GM23338 (cell line): ENCODE measurements at regions not wholly inside any gene's neighbourhood (a gene's known extent, or its start where the extent isn't known, plus 50 kb on each side); places are given as distances from the start of the nearest gene placed in this dataset.

Experiments used
- ATAC-seq: fragments of 200-7000 bp; cut with Tn5 transposase; 3 replicates; pipeline ENCODE4 v1.9.1; 2020
- DNase-seq: peaks from one replicate; pipeline ENCODE4 v3.0.0-alpha.2; 2015; ENCODE audit warnings: low spot score
- H2AFZ ChIP-seq: fragments of 200-600 bp; sonication (generic); 2 replicates; pipeline ENCODE4 v1.8.0; 2016; ENCODE audit warnings: antibody characterized with exemption, mild to moderate bottlenecking, moderate library complexity
- H3F3A ChIP-seq: fragments of 200-600 bp; sonication (generic); replicated peaks from 2 replicates; pipeline ENCODE4 v1.8.0; 2017; ENCODE audit warnings: antibody characterized with exemption, mixed run types, low read depth
- H3K27ac ChIP-seq: fragments of 200-600 bp; sonication (generic); 2 replicates; pipeline ENCODE4 v1.6.1; 2016; ENCODE audit warnings: low read depth
- H3K27me3 ChIP-seq: fragments of 200-600 bp; sonication (generic); 2 replicates; pipeline ENCODE4 v1.8.0; 2016; ENCODE audit warnings: mild to moderate bottlenecking, mixed run types, moderate library complexity; ENCODE audit not compliant: insufficient read depth
- H3K36me3 ChIP-seq: fragments of 200-600 bp; sonication (generic); 2 replicates; pipeline ENCODE4 v1.8.0; 2016; ENCODE audit warnings: mild to moderate bottlenecking; ENCODE audit not compliant: insufficient read depth
- H3K4me1 ChIP-seq: fragments of 200-600 bp; sonication (generic); 2 replicates; pipeline ENCODE4 v1.8.0; 2016; ENCODE audit warnings: mild to moderate bottlenecking, moderate library complexity; ENCODE audit not compliant: insufficient read depth
- H3K4me2 ChIP-seq: fragments of 200-600 bp; sonication (generic); 2 replicates; pipeline ENCODE4 v1.7.1; 2017; ENCODE audit warnings: mixed run types
- H3K4me3 ChIP-seq: fragments of 200-600 bp; sonication (generic); 2 replicates; pipeline ENCODE4 v1.6.1; 2016; ENCODE audit warnings: mixed run types
- H3K79me2 ChIP-seq: fragments of 200-600 bp; sonication (generic); replicated peaks from 2 replicates; pipeline ENCODE4 v1.8.0; 2017; ENCODE audit warnings: mild to moderate bottlenecking; ENCODE audit not compliant: insufficient read depth
- H3K9me2 ChIP-seq: fragments of 200-600 bp; sonication (generic); 2 replicates; pipeline ENCODE4 v1.8.0; 2017; ENCODE audit not compliant: insufficient read depth
- H4K20me1 ChIP-seq: fragments of 200-600 bp; sonication (generic); replicated peaks from 2 replicates; pipeline ENCODE4 v1.8.0; 2017; ENCODE audit warnings: mild to moderate bottlenecking; ENCODE audit not compliant: insufficient read depth
- H3K27ac Mint-ChIP-seq: 2 replicates; pipeline ENCODE4 v1.8.0; 2020; ENCODE audit warnings: inconsistent platforms, mild to moderate bottlenecking, moderate library complexity, mixed read lengths
- H3K27me3 Mint-ChIP-seq: 3 replicates; pipeline ENCODE4 v1.8.0; 2022; ENCODE audit warnings: low read depth, mild to moderate bottlenecking, moderate library complexity, mixed read lengths, inconsistent platforms; ENCODE audit not compliant: insufficient read depth, poor library complexity
- H3K36me3 Mint-ChIP-seq: 3 replicates; pipeline ENCODE4 v1.8.0; 2021; ENCODE audit warnings: low read depth, mild to moderate bottlenecking, inconsistent platforms, moderate library complexity, mixed read lengths
- H3K4me1 Mint-ChIP-seq: 3 replicates; pipeline ENCODE4 v1.8.0; 2020; ENCODE audit warnings: mild to moderate bottlenecking, inconsistent platforms, mixed read lengths
- H3K4me3 Mint-ChIP-seq: 3 replicates; pipeline ENCODE4 v1.8.0; 2021; ENCODE audit warnings: moderate library complexity, mild to moderate bottlenecking, inconsistent platforms, mixed read lengths
- H3K9me3 Mint-ChIP-seq: 3 replicates; pipeline ENCODE4 v1.8.0; 2020; ENCODE audit warnings: moderate library complexity, mild to moderate bottlenecking, inconsistent platforms, mixed read lengths
- CREB1 ChIP-seq: fragments of 250-450 bp; sonication (Bioruptor Pico); IDR thresholded peaks from 2 replicates; pipeline ENCODE4 v1.5.0; 2020; ENCODE audit warnings: low read depth, mild to moderate bottlenecking, moderate library complexity
- EZH2 ChIP-seq: fragments of 200-600 bp; sonication (generic); IDR thresholded peaks from one replicate; pipeline ENCODE4 v1.8.0; 2017; ENCODE audit warnings: antibody characterized with exemption, mild to moderate bottlenecking, low read depth; ENCODE audit not compliant: unreplicated experiment
- EZH2phosphoT487 ChIP-seq: fragments of 200-600 bp; sonication (generic); IDR thresholded peaks from one replicate; pipeline ENCODE4 v1.8.1; 2018; ENCODE audit warnings: antibody characterized with exemption; ENCODE audit not compliant: unreplicated experiment
- JUNB ChIP-seq: IDR thresholded peaks from one replicate; pipeline ENCODE4 v1.6.1; 2016; ENCODE audit warnings: antibody characterized with exemption; ENCODE audit not compliant: unreplicated experiment
- NANOG ChIP-seq: IDR thresholded peaks from 2 replicates; pipeline ENCODE4 v1.6.1; 2016; ENCODE audit warnings: antibody characterized with exemption, borderline replicate concordance
- POLR2AphosphoS5 ChIP-seq: IDR thresholded peaks from 2 replicates; pipeline ENCODE4 v1.6.1; 2016; ENCODE audit warnings: antibody characterized with exemption, low read depth
- STAT1 ChIP-seq: IDR thresholded peaks from one replicate; pipeline ENCODE4 v1.6.1; 2016; ENCODE audit warnings: antibody characterized with exemption; ENCODE audit not compliant: unreplicated experiment
- ZNF114 ChIP-seq: fragments of 250-450 bp; sonication (Bioruptor Pico); IDR thresholded peaks from 2 replicates; pipeline ENCODE4 v1.5.0; 2020; ENCODE audit warnings: mild to moderate bottlenecking, moderate library complexity
- ZNF331 ChIP-seq: fragments of 250-450 bp; sonication (Bioruptor Pico); IDR thresholded peaks from 2 replicates; pipeline ENCODE4 v1.5.0; 2020; ENCODE audit warnings: low read depth, mild to moderate bottlenecking, moderate library complexity
- TF ChIP-seq, protein P1 (sequence below): IDR thresholded peaks from one replicate; pipeline ENCODE4 v1.6.1; 2018; ENCODE audit warnings: antibody characterized with exemption; ENCODE audit not compliant: unreplicated experiment
- TF ChIP-seq, protein P2 (sequence below), 2 experiments: fragments of 200-600 bp in 1 of 2; sonication (generic) in 1 of 2; conservative IDR thresholded peaks; 2 replicates each; pipeline versions ENCODE4 v1.5.1 to v1.6.1; 2016 to 2017; ENCODE audit warnings: antibody characterized with exemption in 2 of 2, low read depth in 2 of 2, mild to moderate bottlenecking in 2 of 2, moderate library complexity in 1 of 2
- TF ChIP-seq, protein P3 (sequence below): IDR thresholded peaks from 2 replicates; pipeline ENCODE4 v1.6.1; 2016; ENCODE audit warnings: antibody characterized with exemption
- TF ChIP-seq, protein P4 (sequence below): fragments of 250-450 bp; sonication (Bioruptor Pico); IDR thresholded peaks from 2 replicates; pipeline ENCODE4 v1.5.0; 2020; ENCODE audit warnings: mild to moderate bottlenecking, moderate library complexity

DNA sequence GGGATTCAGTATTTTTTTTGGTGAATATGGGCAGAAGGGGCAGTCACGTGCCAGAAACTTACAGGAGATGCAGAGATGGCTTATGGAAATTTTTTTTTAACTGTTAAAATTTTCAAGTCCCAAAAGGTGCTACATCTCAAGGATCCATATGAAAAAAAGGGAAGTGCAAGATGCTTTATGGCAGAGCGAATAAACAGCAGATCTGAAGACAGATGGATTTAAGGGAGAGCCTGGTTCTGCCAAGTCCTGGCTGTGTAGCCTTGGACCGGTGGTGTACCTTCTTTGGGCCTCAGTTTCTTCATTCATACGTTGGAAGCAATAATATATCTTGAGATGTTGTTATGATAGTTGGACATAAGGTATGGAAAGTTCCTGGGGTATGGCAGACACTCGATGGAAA, 91.5 kb upstream of the ARRDC4 start:
- peaks cover 5% of the 10 kb centered on the region for H3K27me3 Mint-ChIP-seq
- peaks cover 4% of the 10 kb centered on the region; the same call in 1 of the 3 replicates for H3K9me3 Mint-ChIP-seq
- no peaks in the 10 kb centered on the region for H3K4me1 ChIP-seq
- H3K27me3 ChIP-seq: no peaks in the 10 kb centered on the region
- no peak overlapping the region for H3K27ac Mint-ChIP-seq
- TF ChIP-seq, protein P1, sequence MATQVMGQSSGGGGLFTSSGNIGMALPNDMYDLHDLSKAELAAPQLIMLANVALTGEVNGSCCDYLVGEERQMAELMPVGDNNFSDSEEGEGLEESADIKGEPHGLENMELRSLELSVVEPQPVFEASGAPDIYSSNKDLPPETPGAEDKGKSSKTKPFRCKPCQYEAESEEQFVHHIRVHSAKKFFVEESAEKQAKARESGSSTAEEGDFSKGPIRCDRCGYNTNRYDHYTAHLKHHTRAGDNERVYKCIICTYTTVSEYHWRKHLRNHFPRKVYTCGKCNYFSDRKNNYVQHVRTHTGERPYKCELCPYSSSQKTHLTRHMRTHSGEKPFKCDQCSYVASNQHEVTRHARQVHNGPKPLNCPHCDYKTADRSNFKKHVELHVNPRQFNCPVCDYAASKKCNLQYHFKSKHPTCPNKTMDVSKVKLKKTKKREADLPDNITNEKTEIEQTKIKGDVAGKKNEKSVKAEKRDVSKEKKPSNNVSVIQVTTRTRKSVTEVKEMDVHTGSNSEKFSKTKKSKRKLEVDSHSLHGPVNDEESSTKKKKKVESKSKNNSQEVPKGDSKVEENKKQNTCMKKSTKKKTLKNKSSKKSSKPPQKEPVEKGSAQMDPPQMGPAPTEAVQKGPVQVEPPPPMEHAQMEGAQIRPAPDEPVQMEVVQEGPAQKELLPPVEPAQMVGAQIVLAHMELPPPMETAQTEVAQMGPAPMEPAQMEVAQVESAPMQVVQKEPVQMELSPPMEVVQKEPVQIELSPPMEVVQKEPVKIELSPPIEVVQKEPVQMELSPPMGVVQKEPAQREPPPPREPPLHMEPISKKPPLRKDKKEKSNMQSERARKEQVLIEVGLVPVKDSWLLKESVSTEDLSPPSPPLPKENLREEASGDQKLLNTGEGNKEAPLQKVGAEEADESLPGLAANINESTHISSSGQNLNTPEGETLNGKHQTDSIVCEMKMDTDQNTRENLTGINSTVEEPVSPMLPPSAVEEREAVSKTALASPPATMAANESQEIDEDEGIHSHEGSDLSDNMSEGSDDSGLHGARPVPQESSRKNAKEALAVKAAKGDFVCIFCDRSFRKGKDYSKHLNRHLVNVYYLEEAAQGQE: no peak
- TF ChIP-seq CREB1 (CRISPR knock-in tag) (no peak), ZNF114 (CRISPR knock-in tag) (no peak), EZH2phosphoT487 (no peak), NANOG (no peak), STAT1 (no peak), ZNF331 (CRISPR knock-in tag) (no peak), EZH2 (no peak), JUNB (no peak), POLR2AphosphoS5 (no peak)
- TF ChIP-seq, protein P2, sequence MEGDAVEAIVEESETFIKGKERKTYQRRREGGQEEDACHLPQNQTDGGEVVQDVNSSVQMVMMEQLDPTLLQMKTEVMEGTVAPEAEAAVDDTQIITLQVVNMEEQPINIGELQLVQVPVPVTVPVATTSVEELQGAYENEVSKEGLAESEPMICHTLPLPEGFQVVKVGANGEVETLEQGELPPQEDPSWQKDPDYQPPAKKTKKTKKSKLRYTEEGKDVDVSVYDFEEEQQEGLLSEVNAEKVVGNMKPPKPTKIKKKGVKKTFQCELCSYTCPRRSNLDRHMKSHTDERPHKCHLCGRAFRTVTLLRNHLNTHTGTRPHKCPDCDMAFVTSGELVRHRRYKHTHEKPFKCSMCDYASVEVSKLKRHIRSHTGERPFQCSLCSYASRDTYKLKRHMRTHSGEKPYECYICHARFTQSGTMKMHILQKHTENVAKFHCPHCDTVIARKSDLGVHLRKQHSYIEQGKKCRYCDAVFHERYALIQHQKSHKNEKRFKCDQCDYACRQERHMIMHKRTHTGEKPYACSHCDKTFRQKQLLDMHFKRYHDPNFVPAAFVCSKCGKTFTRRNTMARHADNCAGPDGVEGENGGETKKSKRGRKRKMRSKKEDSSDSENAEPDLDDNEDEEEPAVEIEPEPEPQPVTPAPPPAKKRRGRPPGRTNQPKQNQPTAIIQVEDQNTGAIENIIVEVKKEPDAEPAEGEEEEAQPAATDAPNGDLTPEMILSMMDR (conservative IDR thresholded peaks at IDR 0.05; ENCODE audit: low read depth in 2 of 2): no peak
- TF ChIP-seq, protein P3, sequence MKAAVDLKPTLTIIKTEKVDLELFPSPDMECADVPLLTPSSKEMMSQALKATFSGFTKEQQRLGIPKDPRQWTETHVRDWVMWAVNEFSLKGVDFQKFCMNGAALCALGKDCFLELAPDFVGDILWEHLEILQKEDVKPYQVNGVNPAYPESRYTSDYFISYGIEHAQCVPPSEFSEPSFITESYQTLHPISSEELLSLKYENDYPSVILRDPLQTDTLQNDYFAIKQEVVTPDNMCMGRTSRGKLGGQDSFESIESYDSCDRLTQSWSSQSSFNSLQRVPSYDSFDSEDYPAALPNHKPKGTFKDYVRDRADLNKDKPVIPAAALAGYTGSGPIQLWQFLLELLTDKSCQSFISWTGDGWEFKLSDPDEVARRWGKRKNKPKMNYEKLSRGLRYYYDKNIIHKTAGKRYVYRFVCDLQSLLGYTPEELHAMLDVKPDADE: no peak
- TF ChIP-seq, protein P4, sequence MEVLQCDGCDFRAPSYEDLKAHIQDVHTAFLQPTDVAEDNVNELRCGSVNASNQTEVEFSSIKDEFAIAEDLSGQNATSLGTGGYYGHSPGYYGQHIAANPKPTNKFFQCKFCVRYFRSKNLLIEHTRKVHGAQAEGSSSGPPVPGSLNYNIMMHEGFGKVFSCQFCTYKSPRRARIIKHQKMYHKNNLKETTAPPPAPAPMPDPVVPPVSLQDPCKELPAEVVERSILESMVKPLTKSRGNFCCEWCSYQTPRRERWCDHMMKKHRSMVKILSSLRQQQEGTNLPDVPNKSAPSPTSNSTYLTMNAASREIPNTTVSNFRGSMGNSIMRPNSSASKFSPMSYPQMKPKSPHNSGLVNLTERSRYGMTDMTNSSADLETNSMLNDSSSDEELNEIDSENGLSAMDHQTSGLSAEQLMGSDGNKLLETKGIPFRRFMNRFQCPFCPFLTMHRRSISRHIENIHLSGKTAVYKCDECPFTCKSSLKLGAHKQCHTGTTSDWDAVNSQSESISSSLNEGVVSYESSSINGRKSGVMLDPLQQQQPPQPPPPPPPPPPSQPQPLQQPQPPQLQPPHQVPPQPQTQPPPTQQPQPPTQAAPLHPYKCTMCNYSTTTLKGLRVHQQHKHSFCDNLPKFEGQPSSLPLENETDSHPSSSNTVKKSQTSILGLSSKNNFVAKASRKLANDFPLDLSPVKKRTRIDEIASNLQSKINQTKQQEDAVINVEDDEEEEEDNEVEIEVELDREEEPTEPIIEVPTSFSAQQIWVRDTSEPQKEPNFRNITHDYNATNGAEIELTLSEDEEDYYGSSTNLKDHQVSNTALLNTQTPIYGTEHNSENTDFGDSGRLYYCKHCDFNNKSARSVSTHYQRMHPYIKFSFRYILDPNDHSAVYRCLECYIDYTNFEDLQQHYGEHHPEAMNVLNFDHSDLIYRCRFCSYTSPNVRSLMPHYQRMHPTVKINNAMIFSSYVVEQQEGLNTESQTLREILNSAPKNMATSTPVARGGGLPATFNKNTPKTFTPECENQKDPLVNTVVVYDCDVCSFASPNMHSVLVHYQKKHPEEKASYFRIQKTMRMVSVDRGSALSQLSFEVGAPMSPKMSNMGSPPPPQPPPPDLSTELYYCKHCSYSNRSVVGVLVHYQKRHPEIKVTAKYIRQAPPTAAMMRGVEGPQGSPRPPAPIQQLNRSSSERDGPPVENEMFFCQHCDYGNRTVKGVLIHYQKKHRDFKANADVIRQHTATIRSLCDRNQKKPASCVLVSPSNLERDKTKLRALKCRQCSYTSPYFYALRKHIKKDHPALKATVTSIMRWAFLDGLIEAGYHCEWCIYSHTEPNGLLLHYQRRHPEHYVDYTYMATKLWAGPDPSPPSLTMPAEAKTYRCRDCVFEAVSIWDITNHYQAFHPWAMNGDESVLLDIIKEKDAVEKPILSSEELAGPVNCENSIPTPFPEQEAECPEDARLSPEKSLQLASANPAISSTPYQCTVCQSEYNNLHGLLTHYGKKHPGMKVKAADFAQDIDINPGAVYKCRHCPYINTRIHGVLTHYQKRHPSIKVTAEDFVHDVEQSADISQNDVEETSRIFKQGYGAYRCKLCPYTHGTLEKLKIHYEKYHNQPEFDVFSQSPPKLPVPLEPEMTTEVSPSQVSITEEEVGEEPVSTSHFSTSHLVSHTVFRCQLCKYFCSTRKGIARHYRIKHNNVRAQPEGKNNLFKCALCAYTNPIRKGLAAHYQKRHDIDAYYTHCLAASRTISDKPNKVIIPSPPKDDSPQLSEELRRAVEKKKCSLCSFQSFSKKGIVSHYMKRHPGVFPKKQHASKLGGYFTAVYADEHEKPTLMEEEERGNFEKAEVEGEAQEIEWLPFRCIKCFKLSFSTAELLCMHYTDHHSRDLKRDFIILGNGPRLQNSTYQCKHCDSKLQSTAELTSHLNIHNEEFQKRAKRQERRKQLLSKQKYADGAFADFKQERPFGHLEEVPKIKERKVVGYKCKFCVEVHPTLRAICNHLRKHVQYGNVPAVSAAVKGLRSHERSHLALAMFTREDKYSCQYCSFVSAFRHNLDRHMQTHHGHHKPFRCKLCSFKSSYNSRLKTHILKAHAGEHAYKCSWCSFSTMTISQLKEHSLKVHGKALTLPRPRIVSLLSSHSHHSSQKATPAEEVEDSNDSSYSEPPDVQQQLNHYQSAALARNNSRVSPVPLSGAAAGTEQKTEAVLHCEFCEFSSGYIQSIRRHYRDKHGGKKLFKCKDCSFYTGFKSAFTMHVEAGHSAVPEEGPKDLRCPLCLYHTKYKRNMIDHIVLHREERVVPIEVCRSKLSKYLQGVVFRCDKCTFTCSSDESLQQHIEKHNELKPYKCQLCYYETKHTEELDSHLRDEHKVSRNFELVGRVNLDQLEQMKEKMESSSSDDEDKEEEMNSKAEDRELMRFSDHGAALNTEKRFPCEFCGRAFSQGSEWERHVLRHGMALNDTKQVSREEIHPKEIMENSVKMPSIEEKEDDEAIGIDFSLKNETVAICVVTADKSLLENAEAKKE: no peak
- H3K4me2 ChIP-seq: no peak overlapping the region
- H3K36me3 Mint-ChIP-seq: no peaks in the 10 kb centered on the region
- ATAC-seq: no peak
- DNase-seq: no peak
- no peaks in the 10 kb centered on the region for H3K4me1 Mint-ChIP-seq
- H2AFZ ChIP-seq: no peak overlapping the region
- no peaks in the 10 kb centered on the region for H3K79me2 ChIP-seq
- H3K27ac ChIP-seq: no peak overlapping the region
- H3K4me3 Mint-ChIP-seq: no peak overlapping the region
- no peaks in the 10 kb centered on the region for H3K36me3 ChIP-seq
- no peaks in the 10 kb centered on the region for H3F3A ChIP-seq
- no peaks in the 10 kb centered on the region for H3K9me2 ChIP-seq
- no peaks in the 10 kb centered on the region for H4K20me1 ChIP-seq
- H3K4me3 ChIP-seq: no peak overlapping the region
